ENCODE measurements at regions not wholly inside any gene's neighbourhood (a gene's known extent, or its start where the extent isn't known, plus 50 kb on each side); places are given as distances from the start of the nearest gene placed in this dataset.
"Not testable (repeated sequence)": the region's sequence is repeated elsewhere in the genome, so short reads cannot be mapped to it uniquely, and the experiment has no call there.

DNA sequence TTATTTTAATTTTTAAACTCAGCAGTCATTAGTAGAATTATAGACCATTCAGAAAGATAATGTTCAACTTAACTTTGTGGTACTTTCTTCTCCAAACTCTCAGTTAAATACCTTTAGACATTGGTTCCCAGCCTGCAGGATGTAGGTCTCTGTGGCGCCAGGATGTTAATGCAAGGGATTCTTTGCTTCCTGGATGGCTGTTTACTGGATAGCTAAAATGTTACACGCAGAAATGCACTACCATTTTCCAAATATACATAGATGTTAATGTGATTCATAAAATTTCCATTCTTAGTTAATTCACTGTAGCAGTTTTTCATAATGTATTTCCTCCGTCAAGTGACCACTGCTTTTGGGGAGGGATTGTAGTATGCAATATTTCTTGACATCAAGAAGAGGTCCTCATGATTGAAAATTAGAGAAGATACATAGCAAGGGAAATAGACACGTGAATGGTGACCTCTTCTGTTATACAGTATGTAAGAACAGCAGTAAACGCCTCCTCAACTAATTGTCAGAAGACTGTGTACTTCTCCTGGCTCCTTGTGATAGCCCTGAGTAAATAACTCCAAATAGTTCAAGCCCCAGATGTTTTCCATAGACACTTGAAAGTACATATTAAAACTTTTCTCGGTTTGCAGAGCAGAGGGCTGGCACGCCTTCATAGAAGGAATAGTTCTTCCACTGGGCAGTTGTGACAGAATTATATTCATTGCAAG, 128.8 kb downstream of the LCA5 start:
- no peaks in the 10 kb centered on the region for H3K9me3 ChIP-seq (replicated peaks)
- H3K27me3 ChIP-seq (replicated peaks), result no peaks in the 10 kb centered on the region
- H3K27ac ChIP-seq, result no peak overlapping the region
- no peak for DNase-seq (ENCODE audit: low read depth in 1 of 2, low spot score in 2 of 2)
- H3K4me3 ChIP-seq, result no peak overlapping the region
- H3K36me3 ChIP-seq, result no peaks in the 10 kb centered on the region
- H3K4me1 ChIP-seq (replicated peaks), result no peaks in the 10 kb centered on the region

DNA sequence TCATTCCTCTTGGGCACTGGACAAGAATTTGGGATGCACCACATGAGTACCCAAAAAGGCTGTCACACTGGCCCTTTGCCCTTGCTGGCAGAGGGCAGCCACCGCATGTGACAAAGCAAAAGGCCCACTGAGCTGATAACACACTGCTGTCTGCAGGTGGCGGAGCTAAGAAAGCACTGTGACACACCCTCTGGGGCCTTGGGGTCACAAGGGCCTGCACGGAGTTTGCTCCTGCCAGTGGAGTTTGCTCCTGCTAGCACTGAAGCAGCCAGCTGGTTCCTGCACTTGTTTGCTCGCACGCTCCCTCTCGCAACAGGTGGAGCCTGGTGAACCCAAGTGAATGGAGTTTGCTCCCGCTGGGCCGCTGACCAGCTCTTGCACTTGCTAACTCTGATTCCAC, 132.6 kb downstream of the LCA5 start:
- H3K27ac ChIP-seq, result no peak overlapping the region
- H3K4me1 ChIP-seq (replicated peaks), result no peaks in the 10 kb centered on the region
- no peaks in the 10 kb centered on the region; the same call in 1 of the 2 replicates for H3K27me3 ChIP-seq (replicated peaks)
- H3K36me3 ChIP-seq, result no peaks in the 10 kb centered on the region
- no peak for DNase-seq (ENCODE audit: low read depth in 1 of 2, low spot score in 2 of 2)
- no peak overlapping the region for H3K4me3 ChIP-seq
- H3K9me3 ChIP-seq (replicated peaks), result no peaks in the 10 kb centered on the region

DNA sequence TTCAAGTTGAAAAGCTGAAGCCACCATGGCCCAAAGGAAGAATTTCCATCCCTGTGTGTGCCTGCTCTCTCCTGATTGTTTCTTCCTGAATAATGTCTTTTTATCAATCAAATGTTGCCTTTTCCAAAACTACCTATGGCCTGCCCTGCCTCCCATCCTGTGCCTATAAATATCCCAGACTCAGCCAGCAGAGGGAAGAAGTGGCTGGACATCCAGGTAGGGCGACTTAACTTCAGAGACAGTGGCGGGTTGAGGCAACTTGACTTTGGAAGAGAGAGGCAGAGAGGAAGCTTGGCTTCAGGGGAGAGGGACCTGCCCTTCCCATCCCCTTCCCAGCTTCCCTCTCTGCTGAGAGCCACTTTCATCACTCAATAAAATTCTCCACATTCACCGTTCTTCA, 133.0 kb downstream of the LCA5 start:
- no peaks in the 10 kb centered on the region for H3K36me3 ChIP-seq
- H3K4me1 ChIP-seq (replicated peaks), result no peaks in the 10 kb centered on the region
- no peak overlapping the region for H3K4me3 ChIP-seq
- H3K27me3 ChIP-seq (replicated peaks), result no peaks in the 10 kb centered on the region; the same call in 1 of the 2 replicates
- no peak overlapping the region for H3K27ac ChIP-seq
- DNase-seq (ENCODE audit: low read depth in 1 of 2, low spot score in 2 of 2), result no peak
- H3K9me3 ChIP-seq (replicated peaks), result no peaks in the 10 kb centered on the region

DNA sequence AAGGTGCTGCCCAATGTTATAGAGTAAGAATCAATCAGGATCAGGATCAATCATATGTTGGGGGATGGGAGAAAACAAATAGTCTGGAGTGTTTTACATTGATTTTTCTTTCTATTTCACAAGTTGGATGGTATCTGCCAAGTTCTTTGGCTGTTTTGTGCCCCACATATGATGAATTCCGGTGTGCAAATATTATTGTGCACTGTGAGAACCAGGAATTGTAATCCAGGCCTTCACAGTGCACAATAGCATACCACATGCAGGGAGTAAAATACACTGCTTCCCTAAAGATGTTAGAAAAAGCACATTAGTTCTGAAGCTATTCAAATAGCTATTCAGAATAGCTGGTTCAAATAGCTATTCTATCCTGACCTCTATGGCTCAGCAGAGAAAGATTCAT, 133.7 kb downstream of the LCA5 start:
- no peak for DNase-seq (ENCODE audit: low read depth in 1 of 2, low spot score in 2 of 2)
- H3K4me3 ChIP-seq, result no peak overlapping the region
- H3K27ac ChIP-seq, result no peak overlapping the region
- no peaks in the 10 kb centered on the region for H3K36me3 ChIP-seq
- H3K27me3 ChIP-seq (replicated peaks), result no peaks in the 10 kb centered on the region; the same call in 1 of the 2 replicates
- no peaks in the 10 kb centered on the region for H3K9me3 ChIP-seq (replicated peaks)
- H3K4me1 ChIP-seq (replicated peaks), result no peaks in the 10 kb centered on the region

DNA sequence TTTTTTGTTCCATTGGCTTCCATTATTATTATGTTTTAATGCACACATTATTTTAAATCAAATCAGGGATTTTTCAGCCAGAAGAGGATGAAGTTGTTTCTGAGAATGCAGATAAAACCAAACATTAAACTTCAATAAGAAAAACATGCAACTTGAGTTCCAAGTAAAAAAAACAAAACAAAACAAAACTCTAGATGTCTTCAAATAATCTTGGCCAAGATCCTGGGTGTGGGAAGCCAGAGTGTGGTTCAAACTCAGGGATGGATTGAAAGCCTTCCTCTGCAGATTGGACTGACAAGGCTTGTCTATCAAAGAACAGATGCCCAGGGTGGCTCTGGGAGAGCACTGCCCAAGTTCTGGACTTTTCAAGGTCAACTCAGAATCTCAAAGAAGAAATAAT, 134.1 kb downstream of the LCA5 start:
- no peaks in the 10 kb centered on the region for H3K36me3 ChIP-seq
- no peak for DNase-seq (ENCODE audit: low read depth in 1 of 2, low spot score in 2 of 2)
- no peak overlapping the region for H3K4me3 ChIP-seq
- no peaks in the 10 kb centered on the region for H3K4me1 ChIP-seq (replicated peaks)
- no peaks in the 10 kb centered on the region for H3K9me3 ChIP-seq (replicated peaks)
- H3K27me3 ChIP-seq (replicated peaks), result no peaks in the 10 kb centered on the region; the same call in 1 of the 2 replicates
- no peak overlapping the region for H3K27ac ChIP-seq

DNA sequence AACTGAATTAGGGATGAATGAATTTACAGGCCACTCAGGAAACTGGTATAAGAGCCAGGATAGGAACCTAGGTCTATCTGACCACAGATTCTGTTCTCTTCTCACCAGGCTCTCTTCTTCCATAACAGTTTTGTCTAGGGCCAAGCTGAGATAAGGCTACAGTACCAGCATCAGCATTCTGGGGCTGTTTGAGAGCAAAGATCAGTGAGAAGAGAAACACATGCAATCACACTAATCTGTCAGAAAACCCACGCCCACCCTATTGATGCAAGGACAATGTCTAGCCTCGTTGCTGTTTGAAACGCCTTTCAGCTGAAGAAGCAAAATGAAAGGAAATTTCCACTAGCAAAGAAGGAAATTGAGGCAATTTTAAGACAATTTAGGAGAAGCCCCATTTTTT, 137.7 kb downstream of the LCA5 start:
- Histone ChIP-seq H3K27me3 (replicated peaks) (no peaks in the 10 kb centered on the region; the same call in 1 of the 2 replicates), H3K4me3 (no peak overlapping the region), H3K36me3 (no peaks in the 10 kb centered on the region), H3K9me3 (replicated peaks) (no peaks in the 10 kb centered on the region), H3K27ac (no peak overlapping the region), H3K4me1 (replicated peaks) (no peaks in the 10 kb centered on the region)
- DNase-seq (ENCODE audit: low read depth in 1 of 2, low spot score in 2 of 2), result no peak

DNA sequence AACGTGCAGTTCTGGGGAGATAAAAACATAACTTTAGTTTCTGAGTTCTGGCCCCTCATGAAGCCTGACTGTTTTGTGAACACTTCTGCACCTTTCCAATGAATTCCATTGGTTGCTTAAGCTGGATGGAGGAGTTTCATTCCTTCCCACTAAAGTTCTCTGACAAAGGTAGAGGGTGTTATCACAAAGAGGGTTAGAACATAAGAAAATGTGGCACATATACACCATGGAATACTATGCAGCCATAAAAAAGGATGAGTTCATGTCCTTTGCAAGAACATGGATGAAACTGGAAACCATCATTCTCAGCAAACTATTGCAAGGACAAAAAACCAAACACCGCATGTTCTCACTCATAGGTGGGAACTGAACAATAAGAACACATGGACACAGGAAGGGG, 138.6 kb downstream of the LCA5 start:
- H3K36me3 ChIP-seq; DNase-seq (ENCODE audit: low read depth in 1 of 2, low spot score in 2 of 2); H3K9me3 ChIP-seq (replicated peaks); H3K27ac ChIP-seq; H3K27me3 ChIP-seq (replicated peaks); H3K4me1 ChIP-seq (replicated peaks); H3K4me3 ChIP-seq: not testable (repeated sequence)

DNA sequence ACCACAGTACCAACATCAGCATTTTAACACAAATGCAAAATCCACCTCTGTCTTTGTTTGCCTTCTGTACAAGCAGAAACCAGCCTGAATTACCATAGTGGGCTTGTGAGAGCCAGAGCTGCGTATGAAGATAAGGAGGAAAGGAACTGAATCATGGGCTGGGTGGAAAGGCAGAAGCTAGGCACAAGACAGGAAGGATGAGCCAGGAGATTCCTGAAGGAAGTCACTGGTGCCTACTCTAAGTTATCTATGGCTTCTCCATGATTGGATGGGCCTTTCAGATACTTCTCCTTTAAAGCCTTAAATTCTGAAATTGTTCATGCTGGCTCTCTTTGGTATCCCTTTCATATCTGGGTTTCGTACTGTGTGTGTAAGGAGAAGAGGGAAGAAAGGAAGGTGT, 140.6 kb downstream of the LCA5 start:
- H3K27ac ChIP-seq, result no peak overlapping the region
- no peaks in the 10 kb centered on the region for H3K27me3 ChIP-seq (replicated peaks)
- no peaks in the 10 kb centered on the region for H3K36me3 ChIP-seq

DNA sequence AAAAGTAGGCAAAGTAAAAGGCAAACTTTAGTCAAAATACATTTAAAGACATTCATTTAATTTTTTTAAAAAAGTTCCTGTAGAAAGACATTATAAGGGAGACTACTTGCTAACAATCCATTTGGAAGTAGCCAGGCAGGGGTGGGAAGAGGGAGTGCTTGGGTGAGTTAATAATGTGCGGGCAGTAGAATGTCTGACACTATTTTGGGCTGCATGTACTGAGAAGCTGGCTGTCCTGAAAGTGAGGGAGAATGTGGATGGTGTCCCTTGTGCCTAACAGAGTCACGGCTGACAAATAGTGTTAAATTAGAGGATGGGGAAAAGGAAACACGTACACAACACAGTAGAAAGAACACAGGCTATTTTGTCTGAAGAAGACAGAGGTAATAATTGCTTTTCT, 142.5 kb downstream of the LCA5 start:
- Histone ChIP-seq H3K4me1 (replicated peaks) (no peaks in the 10 kb centered on the region), H3K9me3 (replicated peaks) (no peaks in the 10 kb centered on the region), H3K27me3 (replicated peaks) (no peaks in the 10 kb centered on the region), H3K27ac (no peak overlapping the region), H3K4me3 (no peak overlapping the region), H3K36me3 (no peaks in the 10 kb centered on the region)
- no peak for DNase-seq (ENCODE audit: low read depth in 1 of 2, low spot score in 2 of 2)

More for the DNA sequence above, 140.6 kb downstream of the LCA5 start:
- no peaks in the 10 kb centered on the region for H3K9me3 ChIP-seq (replicated peaks)
- no peak for DNase-seq (ENCODE audit: low read depth in 1 of 2, low spot score in 2 of 2)
- H3K4me3 ChIP-seq, result no peak overlapping the region
- H3K4me1 ChIP-seq (replicated peaks), result no peaks in the 10 kb centered on the region

DNA sequence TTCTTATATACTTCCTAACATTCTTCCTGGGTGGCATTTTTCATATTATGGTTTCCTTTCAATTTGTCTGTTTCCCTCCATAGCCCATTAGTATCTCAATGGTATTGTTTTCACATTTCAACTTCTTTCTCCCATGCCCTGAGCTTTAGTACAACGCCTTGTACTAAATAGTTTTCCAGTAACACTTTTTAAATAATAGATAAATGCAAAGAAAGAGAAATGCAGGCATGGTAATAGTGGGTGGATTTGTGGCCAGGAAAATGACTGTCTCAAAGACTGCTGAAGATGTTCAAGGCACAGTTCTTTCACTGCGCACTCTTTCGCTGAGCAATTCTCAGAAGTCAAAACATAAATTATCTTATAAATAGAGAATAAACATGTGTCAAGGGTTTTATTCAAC, 145.1 kb downstream of the LCA5 start:
- Histone ChIP-seq H3K9me3 (replicated peaks) (no peaks in the 10 kb centered on the region), H3K27me3 (replicated peaks) (no peaks in the 10 kb centered on the region), H3K4me3 (no peak overlapping the region), H3K27ac (no peak overlapping the region), H3K4me1 (replicated peaks) (no peaks in the 10 kb centered on the region), H3K36me3 (no peaks in the 10 kb centered on the region)
- DNase-seq (ENCODE audit: low read depth in 1 of 2, low spot score in 2 of 2), result no peak

DNA sequence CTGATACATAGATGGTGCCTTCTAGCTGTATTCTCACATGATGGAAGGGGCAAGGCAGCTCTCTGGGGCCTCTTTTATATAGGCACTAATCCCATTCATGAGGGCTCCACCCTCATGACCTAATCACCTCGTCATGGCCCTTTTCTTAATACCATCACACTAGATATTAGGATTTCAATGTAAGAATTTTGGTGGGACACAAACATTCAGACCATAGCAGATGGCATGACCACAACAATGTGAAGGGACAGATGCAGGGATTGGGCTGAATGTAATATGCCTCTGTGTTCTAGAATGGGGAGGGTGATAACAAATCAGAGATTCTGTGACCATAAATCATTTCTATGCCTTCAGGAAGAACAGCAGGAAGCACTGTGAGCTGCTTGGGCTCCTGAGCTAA, 145.8 kb downstream of the LCA5 start:
- DNase-seq (ENCODE audit: low read depth in 1 of 2, low spot score in 2 of 2), result no peak
- Histone ChIP-seq H3K4me1 (replicated peaks) (no peaks in the 10 kb centered on the region), H3K27ac (no peak overlapping the region), H3K9me3 (replicated peaks) (no peaks in the 10 kb centered on the region), H3K27me3 (replicated peaks) (no peaks in the 10 kb centered on the region), H3K36me3 (no peaks in the 10 kb centered on the region), H3K4me3 (no peak overlapping the region)

DNA sequence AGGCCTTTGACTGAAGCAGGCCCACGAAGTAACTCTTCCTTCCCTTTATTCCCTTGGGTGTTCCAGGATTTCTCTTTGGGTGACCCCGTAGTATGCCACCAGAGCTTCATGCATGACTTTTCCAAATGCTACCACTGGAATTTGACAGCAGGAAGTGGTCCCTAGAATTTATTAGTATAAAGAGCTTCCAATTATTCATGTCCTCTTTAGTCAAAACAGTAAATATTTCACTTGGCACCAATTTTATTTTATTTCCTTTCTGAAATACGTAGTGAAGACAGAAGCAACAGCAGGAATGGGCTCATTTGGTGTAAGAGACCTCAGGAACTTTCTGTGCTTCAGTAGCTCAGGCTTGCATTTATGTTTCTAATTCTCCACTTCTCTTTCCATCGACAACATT, 151.3 kb downstream of the LCA5 start:
- Histone ChIP-seq H3K9me3 (replicated peaks) (no peaks in the 10 kb centered on the region), H3K27ac (no peak overlapping the region)
- DNase-seq (ENCODE audit: low read depth in 1 of 2, low spot score in 2 of 2), result no peak

DNA sequence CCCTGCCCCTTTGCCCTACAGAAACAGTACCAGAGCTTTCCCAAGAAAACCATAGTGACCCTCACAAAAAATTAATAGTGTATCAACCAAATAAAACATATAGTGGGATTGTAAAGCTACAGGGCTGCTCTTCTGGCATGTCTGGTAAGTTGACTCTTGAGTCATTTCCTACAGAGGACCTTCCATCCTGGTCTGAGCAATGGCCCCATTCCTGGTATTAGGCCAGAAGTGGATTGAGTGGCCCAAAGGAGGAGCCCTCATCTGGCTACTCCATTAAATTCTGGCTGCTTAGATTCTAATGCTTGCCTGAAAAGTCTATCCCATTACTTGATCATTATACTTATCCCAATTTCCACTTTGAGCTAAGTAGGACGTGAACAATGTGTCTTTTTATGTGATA, 150.9 kb upstream of the HMGN3 start:
- no peak overlapping the region for H3K27ac ChIP-seq
- DNase-seq (ENCODE audit: low read depth in 1 of 2, low spot score in 2 of 2), result no peak
- no peaks in the 10 kb centered on the region for H3K27me3 ChIP-seq (replicated peaks)
- no peaks in the 10 kb centered on the region for H3K4me1 ChIP-seq (replicated peaks)
- H3K9me3 ChIP-seq (replicated peaks), result no peaks in the 10 kb centered on the region
- H3K36me3 ChIP-seq, result no peaks in the 10 kb centered on the region
- no peak overlapping the region for H3K4me3 ChIP-seq

More for the DNA sequence above, 151.3 kb downstream of the LCA5 start:
- Histone ChIP-seq H3K4me3 (no peak overlapping the region), H3K4me1 (replicated peaks) (no peaks in the 10 kb centered on the region), H3K27me3 (replicated peaks) (no peaks in the 10 kb centered on the region), H3K36me3 (no peaks in the 10 kb centered on the region)

DNA sequence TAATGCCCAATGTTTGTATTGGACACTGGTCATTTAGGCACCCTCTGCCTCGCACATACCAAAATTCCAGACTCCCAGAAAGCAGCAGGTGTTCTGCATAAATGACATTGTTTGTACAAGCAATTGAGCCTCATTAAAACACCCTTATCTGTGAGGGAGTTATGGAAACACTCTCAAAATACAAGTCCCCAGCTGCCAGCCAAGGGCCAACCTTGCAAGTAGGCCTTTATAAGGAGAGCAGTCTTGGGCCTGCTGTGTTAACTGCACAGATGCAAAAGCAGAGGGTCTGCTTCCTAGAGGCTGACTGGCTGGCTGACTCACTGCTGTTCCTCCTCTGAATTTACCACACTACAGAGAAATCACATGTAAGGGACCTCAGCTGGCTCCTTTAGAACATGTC, 150.4 kb upstream of the HMGN3 start:
- no peak for DNase-seq (ENCODE audit: low read depth in 1 of 2, low spot score in 2 of 2)
- Histone ChIP-seq H3K4me3 (no peak overlapping the region), H3K9me3 (replicated peaks) (no peaks in the 10 kb centered on the region), H3K27me3 (replicated peaks) (no peaks in the 10 kb centered on the region), H3K4me1 (replicated peaks) (no peaks in the 10 kb centered on the region), H3K27ac (no peak overlapping the region), H3K36me3 (no peaks in the 10 kb centered on the region)

DNA sequence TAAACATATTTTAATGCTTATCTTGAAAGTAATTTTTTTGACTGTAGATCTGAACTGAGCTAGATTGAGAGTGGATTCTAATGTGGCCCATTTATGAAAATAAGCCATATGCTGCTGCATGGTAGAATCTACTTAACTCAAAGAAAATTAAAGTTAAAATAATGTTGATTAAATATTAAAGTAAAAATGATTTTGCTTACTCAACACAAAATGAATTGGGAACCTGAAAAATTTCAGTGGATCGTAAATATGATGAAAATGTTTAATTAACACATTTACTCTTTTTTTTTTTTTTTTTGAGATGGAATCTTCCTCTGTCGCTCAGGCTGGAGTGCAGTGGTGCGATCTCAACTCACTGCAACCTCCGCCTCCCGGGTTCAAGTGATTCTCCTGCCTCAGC, 144.5 kb upstream of the HMGN3 start:
- DNase-seq (ENCODE audit: low read depth in 1 of 2, low spot score in 2 of 2), result no peak
- no peak overlapping the region for H3K4me3 ChIP-seq
- no peak overlapping the region for H3K27ac ChIP-seq
- no peaks in the 10 kb centered on the region for H3K36me3 ChIP-seq
- H3K27me3 ChIP-seq (replicated peaks), result 0 out of 2 replicates have a peak, but pooled peaks cover 6% of the 10 kb centered on the region
- H3K9me3 ChIP-seq (replicated peaks), result no peaks in the 10 kb centered on the region
- H3K4me1 ChIP-seq (replicated peaks), result no peaks in the 10 kb centered on the region

All from SJSA1 (cell line).